Gastroesophageal sphincter (tissue), 4 donors: ENCODE measurements at regions not wholly inside any gene's neighbourhood (a gene's known extent, or its start where the extent isn't known, plus 50 kb on each side); places are given as distances from the start of the nearest gene placed in this dataset.

ENCODE experiments used
- ATAC-seq: fragments of 150-250 bp; one replicate; pipeline ENCODE4 v1.9.1; 2016; ENCODE audit warnings: mild to moderate bottlenecking, moderate library complexity
- H3K27ac ChIP-seq, 4 donors: fragments of 200-600 bp; sonication (generic) in 3 of 4; 1 replicate in 3 of 4; 2 replicates in 1 of 4; pipeline ENCODE4 v1.5.1; 2016 to 2019
- H3K27me3 ChIP-seq: fragments of 200-600 bp; sonication (generic); one replicate; pipeline ENCODE4 v1.5.1; 2019
- H3K36me3 ChIP-seq, 2 donors: fragments of 200-600 bp; sonication (generic); one replicate each; pipeline ENCODE4 v1.5.1; 2019; ENCODE audit warnings: control low read depth in 1 of 2
- H3K4me1 ChIP-seq, 3 donors: fragments of 200-600 bp; sonication (generic); 1 replicate in 2 of 3; 2 replicates in 1 of 3; pipeline ENCODE4 v1.5.1; 2016 to 2019; ENCODE audit warnings: control low read depth in 2 of 3
- H3K4me3 ChIP-seq, 2 donors: fragments of 200-600 bp; sonication (generic); one replicate each; pipeline ENCODE4 v1.5.1; 2019; ENCODE audit warnings: mild to moderate bottlenecking in 1 of 2, moderate library complexity in 1 of 2
- H3K9me3 ChIP-seq, 3 donors: fragments of 200-600 bp; sonication (generic); one replicate each; pipeline ENCODE4 v1.5.1; 2017 to 2019; ENCODE audit warnings: control low read depth in 2 of 3
- EP300 ChIP-seq: sonication (generic); formaldehyde crosslinking; IDR thresholded peaks from one replicate; pipeline ENCODE4 v1.6.1; 2017; ENCODE audit warnings: antibody characterized with exemption, mild to moderate bottlenecking
- POLR2A ChIP-seq, 2 donors: fragments of 450-650 bp; IDR thresholded peaks; one replicate each; pipeline ENCODE4 v1.6.1; 2017; ENCODE audit warnings: antibody characterized with exemption in 2 of 2, mild to moderate bottlenecking in 2 of 2, moderate library complexity in 1 of 2
- POLR2AphosphoS5 ChIP-seq: sonication (generic); formaldehyde crosslinking; IDR thresholded peaks from one replicate; pipeline ENCODE4 v1.6.1; 2017; ENCODE audit warnings: antibody characterized with exemption
- WGBS, 2 donors: methylation state at CpG; one replicate each; pipeline ENCODE4 v1.1.5; 2018; ENCODE audit warnings: low coverage in 1 of 2; 5-methylcytosine and 5-hydroxymethylcytosine counted together
- TF ChIP-seq, protein P1 (sequence below), 4 experiments: fragments of 200-600 bp in 2 of 4; fragments of 450-650 bp in 2 of 4; sonication (generic) in 1 of 4; IDR thresholded peaks; one replicate each; pipeline ENCODE4 v1.5.1; 2017 to 2019; ENCODE audit warnings: antibody characterized with exemption in 4 of 4, mild to moderate bottlenecking in 2 of 4, moderate library complexity in 2 of 4

DNA sequence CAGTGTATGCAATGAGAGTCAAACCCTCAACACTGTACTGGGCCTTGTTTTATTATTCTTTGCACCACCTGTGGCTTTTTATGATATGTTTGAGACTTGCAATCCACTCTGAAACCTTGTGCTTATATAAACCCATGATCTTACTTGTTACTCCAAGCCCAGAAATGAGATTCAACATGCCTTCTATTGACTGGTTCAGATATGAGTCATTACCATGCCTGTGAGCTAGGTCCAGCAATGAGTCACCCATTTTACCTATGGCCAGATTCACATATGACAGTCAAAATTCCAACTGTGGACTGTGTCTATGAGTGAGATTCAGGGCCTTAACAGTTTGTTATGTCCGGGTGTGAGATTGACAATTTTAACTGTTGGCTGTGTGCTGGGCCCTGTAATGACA lies 1846.1 kb downstream of the TP53TG3F start:
- Histone ChIP-seq H3K27ac (no peak overlapping the region), H3K36me3 (no peaks in the 10 kb centered on the region), H3K27me3 (no peaks in the 10 kb centered on the region), H3K4me3 (no peak overlapping the region), H3K9me3 (no peaks in the 10 kb centered on the region), H3K4me1 (no peaks in the 10 kb centered on the region)
- WGBS, 2 donors = 43 to 89% methylated on average over 1 of the region's 1 CpG
- no peak for ATAC-seq
- no peak for TF ChIP-seq POLR2A (IDR thresholded peaks at IDR 0.05)
- TF ChIP-seq, protein P1, sequence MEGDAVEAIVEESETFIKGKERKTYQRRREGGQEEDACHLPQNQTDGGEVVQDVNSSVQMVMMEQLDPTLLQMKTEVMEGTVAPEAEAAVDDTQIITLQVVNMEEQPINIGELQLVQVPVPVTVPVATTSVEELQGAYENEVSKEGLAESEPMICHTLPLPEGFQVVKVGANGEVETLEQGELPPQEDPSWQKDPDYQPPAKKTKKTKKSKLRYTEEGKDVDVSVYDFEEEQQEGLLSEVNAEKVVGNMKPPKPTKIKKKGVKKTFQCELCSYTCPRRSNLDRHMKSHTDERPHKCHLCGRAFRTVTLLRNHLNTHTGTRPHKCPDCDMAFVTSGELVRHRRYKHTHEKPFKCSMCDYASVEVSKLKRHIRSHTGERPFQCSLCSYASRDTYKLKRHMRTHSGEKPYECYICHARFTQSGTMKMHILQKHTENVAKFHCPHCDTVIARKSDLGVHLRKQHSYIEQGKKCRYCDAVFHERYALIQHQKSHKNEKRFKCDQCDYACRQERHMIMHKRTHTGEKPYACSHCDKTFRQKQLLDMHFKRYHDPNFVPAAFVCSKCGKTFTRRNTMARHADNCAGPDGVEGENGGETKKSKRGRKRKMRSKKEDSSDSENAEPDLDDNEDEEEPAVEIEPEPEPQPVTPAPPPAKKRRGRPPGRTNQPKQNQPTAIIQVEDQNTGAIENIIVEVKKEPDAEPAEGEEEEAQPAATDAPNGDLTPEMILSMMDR (IDR thresholded peaks at IDR 0.05) = no peak
- no peak for TF ChIP-seq EP300
- TF ChIP-seq POLR2AphosphoS5 = no peak

DNA sequence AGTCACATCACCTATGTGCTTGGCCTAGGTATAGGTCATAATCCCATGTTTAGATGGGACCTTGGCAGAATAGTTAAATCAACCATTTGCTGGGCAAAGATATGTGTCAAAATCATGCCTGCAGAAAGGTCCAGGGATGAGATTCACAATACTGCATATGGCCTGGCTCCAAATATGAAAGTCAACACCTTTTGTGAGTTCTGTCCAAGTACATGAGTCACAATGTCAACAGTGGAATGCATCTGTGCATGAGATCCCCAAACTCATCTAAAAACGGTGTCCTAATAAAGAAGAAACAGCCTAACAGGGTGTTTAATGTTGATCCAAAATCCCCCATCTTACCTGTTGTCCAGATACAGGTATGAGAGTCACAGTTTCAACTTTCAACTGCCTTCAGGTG lies 1847.5 kb downstream of the TP53TG3F start:
- WGBS, 2 donors = 8 to 18% methylated on average over 1 of the region's 1 CpG
- Histone ChIP-seq H3K27ac (no peak overlapping the region), H3K36me3 (no peaks in the 10 kb centered on the region), H3K27me3 (no peaks in the 10 kb centered on the region), H3K4me3 (no peak overlapping the region), H3K9me3 (no peaks in the 10 kb centered on the region), H3K4me1 (no peaks in the 10 kb centered on the region)
- no peak for ATAC-seq
- TF ChIP-seq POLR2A (IDR thresholded peaks at IDR 0.05) (no peak), EP300 (no peak), POLR2AphosphoS5 (no peak)
- TF ChIP-seq, protein P1 (IDR thresholded peaks at IDR 0.05) = no peak

DNA sequence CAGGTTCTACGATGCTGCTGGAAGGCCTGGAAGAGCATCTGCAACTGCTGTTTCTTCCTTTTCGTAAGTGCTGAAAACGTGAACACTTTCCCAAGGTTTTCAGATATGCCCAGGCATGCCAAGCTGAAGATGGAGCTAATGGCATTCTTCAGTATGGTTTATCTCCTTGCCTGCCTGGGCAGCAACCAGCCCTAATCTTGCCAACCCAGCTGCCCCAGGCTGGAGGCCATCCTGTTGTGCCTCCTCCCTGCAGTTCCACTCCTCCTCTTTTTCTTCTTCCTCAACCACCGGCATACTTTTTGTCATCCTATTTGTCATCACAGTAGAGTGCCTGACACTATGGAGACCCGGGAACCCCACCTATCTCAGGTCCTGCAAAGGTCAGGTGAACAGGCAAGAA lies 1849.3 kb downstream of the TP53TG3F start:
- no peak for ATAC-seq
- Histone ChIP-seq H3K27me3 (no peaks in the 10 kb centered on the region), H3K27ac (no peak overlapping the region), H3K4me3 (no peak overlapping the region), H3K36me3 (no peaks in the 10 kb centered on the region), H3K9me3 (no peaks in the 10 kb centered on the region), H3K4me1 (no peaks in the 10 kb centered on the region)
- WGBS, 2 donors = 61% methylated on average over 4 of the region's 5 CpGs; no CpG with 5 or more reads in 1 of the 2 donors
- TF ChIP-seq, protein P1 (IDR thresholded peaks at IDR 0.05) = no peak
- TF ChIP-seq POLR2A (IDR thresholded peaks at IDR 0.05) = no peak
- no peak for TF ChIP-seq EP300

DNA sequence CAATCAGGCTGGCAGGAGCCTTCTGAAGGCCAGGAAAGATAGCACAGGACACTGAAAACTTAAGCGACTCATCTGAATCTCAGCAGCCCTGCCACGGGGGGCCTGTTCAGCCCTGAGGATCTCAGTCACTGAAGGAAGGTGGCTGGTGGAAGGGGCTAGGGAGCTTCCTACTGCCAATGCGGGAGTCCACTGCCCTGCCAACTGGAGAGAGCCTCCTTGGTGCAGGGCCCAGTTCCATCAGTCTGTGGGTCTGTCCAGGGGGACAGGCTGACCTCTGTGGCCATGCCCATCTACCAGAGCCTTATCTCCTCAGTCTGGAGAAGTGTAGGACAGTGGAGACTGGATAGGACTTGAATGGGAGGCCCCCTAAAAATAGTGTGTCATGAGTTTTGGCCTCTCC lies 1851.6 kb downstream of the TP53TG3F start:
- no peak for TF ChIP-seq EP300
- no peak for TF ChIP-seq POLR2A (IDR thresholded peaks at IDR 0.05)
- TF ChIP-seq, protein P1 (IDR thresholded peaks at IDR 0.05) = no peak
- no peak for TF ChIP-seq POLR2AphosphoS5

DNA sequence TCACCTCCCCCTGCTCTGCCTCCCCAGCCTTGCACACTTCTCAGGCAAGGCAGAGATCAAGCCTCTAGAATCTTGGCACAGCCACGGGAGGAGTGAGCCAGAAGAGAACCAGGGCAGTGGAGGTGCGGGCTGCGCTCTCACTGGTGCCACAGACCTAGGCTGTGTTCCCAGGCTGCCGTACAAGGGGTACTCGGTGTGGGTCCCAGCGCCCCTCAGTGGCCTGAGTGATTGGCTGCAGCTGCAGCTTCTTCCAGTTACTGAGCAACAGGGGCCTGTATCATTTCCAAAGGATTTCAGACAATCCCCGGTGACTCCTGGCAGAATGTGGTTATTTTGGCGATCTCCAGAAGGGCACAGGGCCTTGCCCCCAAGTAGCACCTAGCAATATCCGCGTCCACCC lies 1852.1 kb downstream of the TP53TG3F start:
- H3K9me3 ChIP-seq = no peaks in the 10 kb centered on the region
- H3K36me3 ChIP-seq = no peaks in the 10 kb centered on the region
- H3K4me3 ChIP-seq = no peak overlapping the region
- TF ChIP-seq POLR2A (IDR thresholded peaks at IDR 0.05) = no peak
- TF ChIP-seq EP300 = no peak
- TF ChIP-seq, protein P1 (IDR thresholded peaks at IDR 0.05) = no peak
- no peak for TF ChIP-seq POLR2AphosphoS5
- ATAC-seq = no peak
- no peaks in the 10 kb centered on the region for H3K4me1 ChIP-seq
- 60% methylated on average over 1 of the region's 10 CpGs; no CpG with 5 or more reads in 1 of the 2 donors for WGBS, 2 donors
- H3K27me3 ChIP-seq = no peaks in the 10 kb centered on the region
- H3K27ac ChIP-seq = no peak overlapping the region

More for the DNA sequence above, 1851.6 kb downstream of the TP53TG3F start:
- Histone ChIP-seq H3K4me1 (no peaks in the 10 kb centered on the region), H3K27ac (no peak overlapping the region), H3K4me3 (no peak overlapping the region), H3K9me3 (no peaks in the 10 kb centered on the region), H3K27me3 (no peaks in the 10 kb centered on the region), H3K36me3 (no peaks in the 10 kb centered on the region)
- no CpG with 5 or more reads among the region's 3 CpGs for WGBS, 2 donors
- ATAC-seq = no peak
